Activated naive CD8-positive, alpha-beta T cell (primary cell): ENCODE measurements at regions not wholly inside any gene's neighbourhood (a gene's known extent, or its start where the extent isn't known, plus 50 kb on each side); places are given as distances from the start of the nearest gene placed in this dataset.
"Not testable (repeated sequence)": the region's sequence is repeated elsewhere in the genome, so short reads cannot be mapped to it uniquely, and the experiment has no call there.

Experiments
- H3K27ac Mint-ChIP-seq: one replicate; pipeline ENCODE4 v1.8.0; 2021; ENCODE audit warnings: mixed read lengths
- H3K27me3 Mint-ChIP-seq: one replicate; pipeline ENCODE4 v1.8.0; 2021; ENCODE audit warnings: mixed read lengths
- H3K36me3 Mint-ChIP-seq: one replicate; pipeline ENCODE4 v1.8.0; 2021; ENCODE audit warnings: mixed read lengths
- H3K4me1 Mint-ChIP-seq: one replicate; pipeline ENCODE4 v1.8.0; 2021; ENCODE audit warnings: low read depth, mixed read lengths
- H3K4me3 Mint-ChIP-seq: one replicate; pipeline ENCODE4 v1.8.0; 2021; ENCODE audit warnings: mild to moderate bottlenecking, mixed read lengths
- H3K9me3 Mint-ChIP-seq: one replicate; pipeline ENCODE4 v1.8.0; 2021; ENCODE audit warnings: low read depth, mixed read lengths

- Mint-ChIP-seq H3K4me3 (no peak overlapping the region), H3K27ac (no peak overlapping the region), H3K36me3 (no peaks in the 10 kb centered on the region), H3K9me3 (peaks cover 10% of the 10 kb centered on the region), H3K27me3 (no peaks in the 10 kb centered on the region), H3K4me1 (no peaks in the 10 kb centered on the region)
These were observed 332.5 kb upstream of the ZFP42 start for GRCh38 chr4:187663076-187663475.

DNA sequence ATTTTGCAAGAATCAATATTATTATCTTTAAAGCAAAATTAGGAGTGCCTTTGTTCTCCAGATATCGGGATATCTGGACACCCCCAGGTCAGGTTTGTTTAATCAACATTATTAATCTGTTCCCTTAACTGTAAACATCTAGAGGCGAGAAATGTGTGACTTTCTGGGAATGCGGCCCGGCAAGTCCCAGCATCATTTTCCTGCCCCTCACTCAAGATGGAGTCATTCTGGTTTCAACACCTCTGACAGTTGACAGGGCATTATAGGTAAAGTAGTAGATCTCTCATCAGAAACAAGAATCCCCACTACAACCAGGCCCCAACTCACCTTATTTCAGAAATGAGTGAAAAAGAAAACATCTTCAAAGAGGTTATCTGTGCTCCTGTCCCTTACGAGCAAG, 331.6 kb upstream of the ZFP42 start:
- Mint-ChIP-seq H3K27me3 (no peaks in the 10 kb centered on the region), H3K4me3 (no peak overlapping the region), H3K4me1 (no peaks in the 10 kb centered on the region), H3K36me3 (no peaks in the 10 kb centered on the region), H3K27ac (no peak overlapping the region), H3K9me3 (peaks cover 10% of the 10 kb centered on the region)

DNA sequence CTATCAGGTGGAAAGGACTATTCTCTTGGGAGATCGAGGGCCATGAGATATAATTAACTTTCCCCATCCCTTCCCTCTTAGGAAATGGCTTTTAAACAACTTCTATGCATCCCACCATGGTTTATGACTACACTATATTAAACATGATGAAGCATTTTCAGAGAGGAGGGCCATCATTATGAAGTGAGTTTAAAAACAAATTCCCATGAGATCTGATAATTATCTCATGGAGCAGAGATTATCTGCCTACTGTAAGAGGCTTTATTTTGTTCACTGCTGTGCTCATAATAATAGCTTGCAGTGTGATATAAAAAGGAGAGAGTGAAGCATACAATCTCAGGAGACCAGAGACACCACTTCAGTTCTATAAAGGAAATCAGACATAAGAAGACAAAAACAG, 330.5 kb upstream of the ZFP42 start:
- H3K4me1 Mint-ChIP-seq = no peaks in the 10 kb centered on the region
- H3K9me3 Mint-ChIP-seq = peaks cover 8% of the 10 kb centered on the region
- no peaks in the 10 kb centered on the region for H3K27me3 Mint-ChIP-seq
- no peak overlapping the region for H3K4me3 Mint-ChIP-seq
- no peak overlapping the region for H3K27ac Mint-ChIP-seq
- no peaks in the 10 kb centered on the region for H3K36me3 Mint-ChIP-seq

DNA sequence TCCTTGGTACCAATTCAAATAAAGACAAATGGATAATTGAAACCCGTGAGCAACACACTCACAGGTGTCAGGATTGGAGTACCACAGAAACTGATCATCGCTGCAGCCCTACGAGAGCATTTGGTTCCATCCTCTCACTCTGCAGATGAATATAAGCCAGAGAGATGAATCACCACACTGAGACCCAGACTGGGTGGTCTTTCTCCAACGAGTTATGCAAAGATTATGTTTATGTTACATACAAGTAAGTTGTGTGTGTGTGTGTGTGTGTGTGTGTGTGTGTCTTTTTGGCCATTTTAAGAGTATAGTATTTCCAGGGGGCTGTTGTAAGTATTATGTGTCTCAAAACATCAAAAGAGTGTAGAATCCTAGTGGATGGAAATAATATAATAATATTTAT, 329.5 kb upstream of the ZFP42 start:
- H3K9me3 Mint-ChIP-seq = peaks cover 15% of the 10 kb centered on the region
- H3K27me3 Mint-ChIP-seq = peaks cover under 1% of the 10 kb centered on the region
- H3K4me1 Mint-ChIP-seq = no peaks in the 10 kb centered on the region
- no peak overlapping the region for H3K27ac Mint-ChIP-seq
- H3K4me3 Mint-ChIP-seq = no peak overlapping the region
- no peaks in the 10 kb centered on the region for H3K36me3 Mint-ChIP-seq

- peaks cover 1% of the 10 kb centered on the region for H3K27me3 Mint-ChIP-seq
- H3K27ac Mint-ChIP-seq = no peak overlapping the region
- no peak overlapping the region for H3K4me3 Mint-ChIP-seq
- no peaks in the 10 kb centered on the region for H3K4me1 Mint-ChIP-seq
- peaks cover 16% of the 10 kb centered on the region for H3K9me3 Mint-ChIP-seq
- no peaks in the 10 kb centered on the region for H3K36me3 Mint-ChIP-seq
These were observed 328.7 kb upstream of the ZFP42 start for GRCh38 chr4:187666697-187667494.

GRCh38 chr4:187668526-187669082, 327.0 kb upstream of the ZFP42 start:
- Mint-ChIP-seq H3K4me3 (no peak overlapping the region), H3K27ac (no peak overlapping the region), H3K36me3 (no peaks in the 10 kb centered on the region), H3K27me3 (peaks cover 1% of the 10 kb centered on the region), H3K9me3 (peaks cover 16% of the 10 kb centered on the region), H3K4me1 (no peaks in the 10 kb centered on the region)

DNA sequence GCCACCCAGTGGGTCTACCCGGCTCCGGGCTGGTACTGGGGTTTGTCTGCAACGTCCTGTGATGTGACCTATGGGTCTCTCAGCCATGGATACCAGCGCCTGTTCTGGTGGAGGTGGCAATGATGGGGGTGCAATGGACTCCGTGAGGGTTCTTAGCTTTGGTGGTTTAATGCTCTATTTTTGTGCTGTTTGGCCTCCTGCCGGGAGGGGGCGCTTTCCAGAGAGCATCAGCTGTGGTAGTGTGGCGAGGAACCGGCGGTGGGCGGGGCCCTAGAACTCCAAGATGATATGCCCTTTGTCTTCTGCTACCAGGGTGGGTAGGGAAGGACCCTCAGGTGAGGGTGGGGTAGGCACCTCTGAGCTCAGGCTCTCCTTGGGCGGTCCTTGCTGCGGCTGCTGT, 324.1 kb upstream of the ZFP42 start:
- H3K36me3 Mint-ChIP-seq, H3K27ac Mint-ChIP-seq: not testable (repeated sequence)

DNA sequence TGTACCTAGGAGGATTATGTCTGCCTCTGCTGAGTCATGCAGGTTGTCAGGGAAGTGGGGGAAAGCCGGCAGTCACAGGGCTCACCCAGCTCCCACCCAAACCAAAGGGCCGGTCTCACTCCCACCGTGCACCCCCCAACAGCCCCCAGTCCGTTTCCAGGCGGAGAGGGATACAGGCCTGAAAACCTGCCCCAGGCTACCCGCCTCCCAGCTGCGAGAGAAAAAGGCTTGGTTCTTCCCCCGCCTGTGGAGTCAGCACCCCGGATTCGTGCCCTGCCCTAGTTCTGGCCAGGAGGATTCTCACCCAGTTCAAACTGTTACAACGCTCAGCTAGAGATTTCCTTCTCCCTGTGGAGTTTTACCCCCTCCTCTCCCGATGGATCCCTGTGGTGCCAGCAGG, 323.6 kb upstream of the ZFP42 start:
- H3K36me3 Mint-ChIP-seq, H3K4me3 Mint-ChIP-seq, H3K27me3 Mint-ChIP-seq, H3K4me1 Mint-ChIP-seq, H3K9me3 Mint-ChIP-seq, H3K27ac Mint-ChIP-seq: not testable (repeated sequence)

More for the DNA sequence above, 324.1 kb upstream of the ZFP42 start:
- H3K27me3 Mint-ChIP-seq, H3K4me1 Mint-ChIP-seq, H3K9me3 Mint-ChIP-seq, H3K4me3 Mint-ChIP-seq: not testable (repeated sequence)

- H3K9me3 Mint-ChIP-seq, H3K36me3 Mint-ChIP-seq, H3K27ac Mint-ChIP-seq, H3K27me3 Mint-ChIP-seq, H3K4me1 Mint-ChIP-seq, H3K4me3 Mint-ChIP-seq: not testable (repeated sequence)
These were observed 323.0 kb upstream of the ZFP42 start for GRCh38 chr4:187672526-187672925.

DNA sequence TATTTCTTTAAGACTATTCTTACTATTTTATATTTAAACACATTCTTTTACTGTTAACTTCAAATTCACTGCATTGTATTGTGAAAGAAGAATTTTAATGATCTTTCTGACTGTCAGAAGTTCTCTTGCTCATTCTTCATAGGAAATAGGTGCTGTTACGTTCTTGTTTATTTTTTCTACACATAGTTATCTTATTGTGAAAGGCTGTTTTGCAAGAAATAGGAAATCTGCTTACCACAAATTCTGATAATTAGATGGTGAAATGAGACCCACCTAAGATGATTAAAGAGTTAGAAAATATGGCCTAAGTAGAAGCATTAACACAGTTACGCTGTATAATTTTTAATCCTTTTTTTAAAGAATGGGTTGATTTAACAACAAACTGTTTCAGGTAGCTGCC, 316.1 kb upstream of the ZFP42 start:
- Mint-ChIP-seq H3K27me3 (no peaks in the 10 kb centered on the region), H3K9me3 (no peaks in the 10 kb centered on the region), H3K27ac (no peak overlapping the region), H3K4me1 (no peaks in the 10 kb centered on the region), H3K4me3 (no peak overlapping the region), H3K36me3 (no peaks in the 10 kb centered on the region)

- H3K9me3 Mint-ChIP-seq = peaks cover 8% of the 10 kb centered on the region
- no peak overlapping the region for H3K4me3 Mint-ChIP-seq
- no peaks in the 10 kb centered on the region for H3K4me1 Mint-ChIP-seq
- H3K27ac Mint-ChIP-seq = no peak overlapping the region
- no peaks in the 10 kb centered on the region for H3K36me3 Mint-ChIP-seq
- no peaks in the 10 kb centered on the region for H3K27me3 Mint-ChIP-seq
These were observed 310.3 kb upstream of the ZFP42 start for GRCh38 chr4:187685247-187685646.

DNA sequence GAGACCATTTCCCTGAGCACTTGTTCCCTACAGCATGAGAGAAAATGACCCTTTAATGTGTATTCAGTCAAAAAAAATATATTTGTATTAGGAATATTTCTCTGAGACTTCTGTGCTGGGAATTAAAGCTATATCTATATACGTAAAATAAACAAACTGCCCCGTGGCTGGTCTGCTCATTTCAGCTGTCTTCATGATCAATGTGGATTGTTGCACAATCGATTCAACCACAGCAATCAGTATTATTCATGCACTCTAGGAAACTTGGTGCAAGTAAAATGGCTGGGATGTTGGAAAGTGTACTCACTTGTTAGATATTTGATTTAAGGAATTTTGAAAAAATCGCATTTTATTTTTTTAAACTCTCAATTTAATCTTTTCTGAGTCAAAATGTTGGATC, 307.9 kb upstream of the ZFP42 start:
- H3K27ac Mint-ChIP-seq = no peak overlapping the region
- H3K4me3 Mint-ChIP-seq = no peak overlapping the region
- H3K36me3 Mint-ChIP-seq = no peaks in the 10 kb centered on the region
- H3K4me1 Mint-ChIP-seq = no peaks in the 10 kb centered on the region
- no peaks in the 10 kb centered on the region for H3K27me3 Mint-ChIP-seq
- peaks cover 8% of the 10 kb centered on the region for H3K9me3 Mint-ChIP-seq

GRCh38 chr4:187692626-187693025, 302.9 kb upstream of the ZFP42 start:
- Mint-ChIP-seq H3K9me3 (peaks cover 4% of the 10 kb centered on the region), H3K27me3 (no peaks in the 10 kb centered on the region), H3K4me1 (no peaks in the 10 kb centered on the region), H3K4me3 (no peak overlapping the region), H3K27ac (no peak overlapping the region), H3K36me3 (no peaks in the 10 kb centered on the region)

GRCh38 chr4:187695531-187695930, 300.0 kb upstream of the ZFP42 start:
- not testable (repeated sequence) for H3K9me3 Mint-ChIP-seq, H3K27ac Mint-ChIP-seq, H3K27me3 Mint-ChIP-seq, H3K4me1 Mint-ChIP-seq, H3K36me3 Mint-ChIP-seq, H3K4me3 Mint-ChIP-seq

DNA sequence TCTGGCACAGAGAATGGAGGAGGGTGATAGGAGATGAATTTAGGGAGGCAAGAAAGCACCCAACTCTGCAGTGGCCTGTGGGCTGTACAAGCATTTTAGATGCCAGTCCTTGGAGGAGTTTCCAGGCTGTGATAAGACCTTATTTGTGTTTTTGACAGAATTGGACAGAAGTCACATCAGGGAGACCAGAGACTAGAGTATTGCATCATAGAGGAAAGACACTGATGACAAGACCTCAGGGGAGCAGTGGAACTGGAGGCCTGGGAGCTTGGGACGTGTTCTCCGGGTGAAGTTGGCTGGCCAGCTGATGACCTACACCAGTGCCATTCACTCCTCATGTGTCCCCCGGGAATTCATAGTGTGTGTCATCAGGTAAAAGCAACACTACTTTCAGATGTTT, 284.0 kb upstream of the ZFP42 start:
- peaks cover 16% of the 10 kb centered on the region for H3K9me3 Mint-ChIP-seq
- H3K27me3 Mint-ChIP-seq = no peaks in the 10 kb centered on the region
- no peaks in the 10 kb centered on the region for H3K4me1 Mint-ChIP-seq
- H3K36me3 Mint-ChIP-seq = peaks cover 5% of the 10 kb centered on the region
- H3K4me3 Mint-ChIP-seq = no peak overlapping the region
- no peak overlapping the region for H3K27ac Mint-ChIP-seq

DNA sequence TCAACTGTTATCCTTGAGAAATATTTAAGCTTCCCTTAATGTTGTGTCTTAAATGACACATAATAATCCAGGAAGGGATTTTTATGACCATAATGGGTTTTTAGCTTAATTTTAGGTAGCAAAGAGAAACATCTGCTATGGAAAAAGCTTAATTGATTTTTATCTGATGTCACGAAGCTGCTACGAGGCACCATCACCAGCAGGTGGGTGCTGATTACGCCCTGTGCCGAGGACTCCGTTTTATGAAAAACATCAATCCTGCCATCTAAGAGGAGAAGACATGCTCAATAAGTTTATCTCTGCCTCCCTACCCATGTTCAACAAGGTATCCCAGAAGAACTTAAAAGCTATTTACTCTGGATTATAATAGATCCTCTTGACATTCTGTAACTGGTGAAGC, 280.6 kb upstream of the ZFP42 start:
- no peaks in the 10 kb centered on the region for H3K36me3 Mint-ChIP-seq
- no peak overlapping the region for H3K4me3 Mint-ChIP-seq
- H3K9me3 Mint-ChIP-seq = peaks cover 3% of the 10 kb centered on the region
- no peaks in the 10 kb centered on the region for H3K4me1 Mint-ChIP-seq
- H3K27ac Mint-ChIP-seq = no peak overlapping the region
- no peaks in the 10 kb centered on the region for H3K27me3 Mint-ChIP-seq
